ENCODE measurements at regions not wholly inside any gene's neighbourhood (a gene's known extent, or its start where the extent isn't known, plus 50 kb on each side); places are given as distances from the start of the nearest gene placed in this dataset.

DNA sequence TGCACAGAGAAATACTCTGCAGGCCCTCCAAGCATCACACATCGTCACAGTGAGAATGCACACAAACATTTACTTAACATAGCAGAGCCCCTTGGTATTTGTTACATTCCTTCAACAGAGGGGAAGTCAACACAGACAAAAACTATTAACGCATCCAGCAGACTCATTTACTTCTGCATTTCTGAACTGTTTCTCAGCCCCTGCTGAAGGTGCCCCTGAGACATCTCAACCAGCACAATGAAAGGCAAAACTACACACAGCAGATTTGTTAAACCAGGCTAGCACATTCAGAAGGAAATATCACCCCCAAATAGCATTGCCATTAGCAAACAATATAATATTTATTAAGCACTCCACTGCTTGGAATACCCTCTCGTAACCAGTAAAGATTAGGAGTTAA lies 367.0 kb downstream of the RAB28 start:
- no peak for TF ChIP-seq CTCF (IDR thresholded peaks at IDR 0.05; ENCODE audit: low read depth, low read length)
- TF ChIP-seq EZH2phosphoT487 (IDR thresholded peaks at IDR 0.05; ENCODE audit: low read depth), result no peak
